ENCODE measurements at regions not wholly inside any gene's neighbourhood (a gene's known extent, or its start where the extent isn't known, plus 50 kb on each side); places are given as distances from the start of the nearest gene placed in this dataset.

DNA sequence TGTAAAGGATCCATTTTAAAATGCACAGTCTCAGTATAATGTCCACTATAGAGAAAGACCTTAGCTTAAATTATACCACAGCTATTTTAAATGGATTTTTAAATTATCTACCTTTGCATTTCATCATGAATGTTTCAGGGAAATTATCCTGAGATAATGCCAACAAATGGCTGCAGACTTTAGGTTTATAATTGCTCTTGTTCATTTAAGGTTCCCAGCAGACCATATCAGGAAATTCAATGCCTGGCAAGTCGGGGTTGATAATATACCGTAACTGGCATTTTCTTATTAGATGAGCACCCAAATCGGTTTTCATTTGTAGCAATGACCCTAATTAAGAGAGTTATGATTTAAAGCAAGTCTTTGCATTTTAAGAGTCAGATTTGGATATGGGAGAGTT is 227.1 kb upstream of the ARRDC4 start:
- WGBS, 2 donors = 86 to 92% methylated on average over 3 of the region's 3 CpGs
- intact Hi-C loops (cut with DNase I; ENCODE audit: low total_unique reads) = no loop called here
- no peak overlapping the region for H3K4me3 ChIP-seq (ENCODE audit: low read depth, poor library complexity, severe bottlenecking)
- no peak for DNase-seq (ENCODE audit: low spot score in 2 of 2)
- no peak for TF ChIP-seq POLR2A (IDR thresholded peaks at IDR 0.05)
- TF ChIP-seq, protein P1, sequence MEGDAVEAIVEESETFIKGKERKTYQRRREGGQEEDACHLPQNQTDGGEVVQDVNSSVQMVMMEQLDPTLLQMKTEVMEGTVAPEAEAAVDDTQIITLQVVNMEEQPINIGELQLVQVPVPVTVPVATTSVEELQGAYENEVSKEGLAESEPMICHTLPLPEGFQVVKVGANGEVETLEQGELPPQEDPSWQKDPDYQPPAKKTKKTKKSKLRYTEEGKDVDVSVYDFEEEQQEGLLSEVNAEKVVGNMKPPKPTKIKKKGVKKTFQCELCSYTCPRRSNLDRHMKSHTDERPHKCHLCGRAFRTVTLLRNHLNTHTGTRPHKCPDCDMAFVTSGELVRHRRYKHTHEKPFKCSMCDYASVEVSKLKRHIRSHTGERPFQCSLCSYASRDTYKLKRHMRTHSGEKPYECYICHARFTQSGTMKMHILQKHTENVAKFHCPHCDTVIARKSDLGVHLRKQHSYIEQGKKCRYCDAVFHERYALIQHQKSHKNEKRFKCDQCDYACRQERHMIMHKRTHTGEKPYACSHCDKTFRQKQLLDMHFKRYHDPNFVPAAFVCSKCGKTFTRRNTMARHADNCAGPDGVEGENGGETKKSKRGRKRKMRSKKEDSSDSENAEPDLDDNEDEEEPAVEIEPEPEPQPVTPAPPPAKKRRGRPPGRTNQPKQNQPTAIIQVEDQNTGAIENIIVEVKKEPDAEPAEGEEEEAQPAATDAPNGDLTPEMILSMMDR (IDR thresholded peaks at IDR 0.05) = no peak

DNA sequence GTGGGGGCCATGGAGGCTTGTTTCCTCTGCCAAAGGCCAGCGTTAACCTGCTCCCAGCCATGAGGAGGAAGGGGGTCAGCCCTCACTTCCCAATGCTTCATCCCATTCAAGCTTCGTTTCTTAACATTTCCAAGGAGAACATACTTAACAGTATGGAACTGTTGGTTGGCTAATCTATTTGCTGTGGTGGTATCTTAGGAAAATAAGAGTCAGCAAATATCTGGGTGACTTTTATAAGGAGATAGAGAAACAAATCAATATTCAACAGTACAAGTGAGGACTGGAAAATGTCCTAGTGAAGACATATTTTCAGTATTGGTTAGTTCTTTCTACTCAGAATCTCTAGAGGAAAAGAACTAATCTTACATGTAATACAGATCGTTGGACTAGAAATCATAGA is 223.8 kb upstream of the ARRDC4 start:
- intact Hi-C loops (cut with DNase I; ENCODE audit: low total_unique reads) = no loop called here
- 79 to 89% methylated on average over 3 of the region's 3 CpGs for WGBS, 2 donors
- no peak for TF ChIP-seq POLR2A (IDR thresholded peaks at IDR 0.05)
- TF ChIP-seq, protein P1 (IDR thresholded peaks at IDR 0.05) = no peak
- no peak overlapping the region for H3K4me3 ChIP-seq (ENCODE audit: low read depth, poor library complexity, severe bottlenecking)
- no peak for DNase-seq (ENCODE audit: low spot score in 2 of 2)

DNA sequence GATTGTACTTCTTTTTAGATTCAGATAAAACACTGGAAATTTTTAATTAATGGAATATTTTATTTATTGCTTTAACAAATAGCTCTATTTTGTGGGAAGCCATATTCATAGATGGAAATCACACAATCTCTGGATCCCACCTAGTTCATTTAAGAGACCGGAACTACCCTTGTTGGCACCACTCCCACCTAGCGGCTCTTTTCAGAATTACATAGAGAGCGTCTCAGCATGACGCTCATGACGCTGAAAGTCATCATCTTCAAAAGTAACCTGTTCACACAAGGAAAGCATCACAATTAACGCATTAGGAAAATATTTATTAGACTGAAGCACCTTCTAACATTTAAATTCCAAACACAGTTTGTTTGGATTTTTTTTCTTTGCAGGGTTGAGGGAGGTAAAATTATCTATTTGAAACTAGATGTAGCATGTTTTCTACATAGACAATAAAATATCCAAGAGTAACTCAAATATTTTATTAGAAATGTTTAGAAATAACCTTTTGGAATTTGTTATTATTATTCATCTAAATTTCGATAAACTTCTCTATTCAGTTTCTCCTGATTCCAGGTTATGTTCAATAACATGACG is 214.9 kb upstream of the ARRDC4 start:
- intact Hi-C loops (cut with DNase I; ENCODE audit: low total_unique reads) = no loop called here
- 61 to 67% methylated on average over 8 of the region's 8 CpGs for WGBS, 2 donors
- no peak for DNase-seq (ENCODE audit: low spot score in 2 of 2)
- TF ChIP-seq POLR2A (IDR thresholded peaks at IDR 0.05) = no peak
- TF ChIP-seq, protein P1 (IDR thresholded peaks at IDR 0.05) = no peak
- H3K4me3 ChIP-seq (ENCODE audit: low read depth, poor library complexity, severe bottlenecking) = no peak overlapping the region

DNA sequence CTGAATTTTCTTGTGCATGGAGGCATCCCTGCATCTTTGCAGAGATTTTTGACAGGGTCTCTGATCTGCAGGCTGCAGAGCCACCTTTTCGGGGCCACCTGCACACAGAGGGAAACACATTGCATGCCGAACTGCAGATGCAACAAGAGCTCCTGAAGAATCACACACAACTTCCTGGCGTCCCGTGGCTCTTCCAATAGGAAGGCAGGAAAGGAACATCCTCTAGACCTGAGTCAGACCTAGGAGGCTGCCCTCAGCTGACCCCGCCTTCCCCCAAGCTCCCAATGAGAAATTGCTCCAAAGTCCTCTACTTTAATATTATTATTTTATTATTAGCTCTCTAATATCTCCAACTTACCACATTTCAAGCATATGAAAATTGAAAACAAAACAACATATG is 213.2 kb upstream of the ARRDC4 start:
- TF ChIP-seq, protein P1 (IDR thresholded peaks at IDR 0.05) = no peak
- TF ChIP-seq POLR2A (IDR thresholded peaks at IDR 0.05) = no peak
- intact Hi-C loops (cut with DNase I; ENCODE audit: low total_unique reads) = no loop called here
- no peak for DNase-seq (ENCODE audit: low spot score in 2 of 2)

DNA sequence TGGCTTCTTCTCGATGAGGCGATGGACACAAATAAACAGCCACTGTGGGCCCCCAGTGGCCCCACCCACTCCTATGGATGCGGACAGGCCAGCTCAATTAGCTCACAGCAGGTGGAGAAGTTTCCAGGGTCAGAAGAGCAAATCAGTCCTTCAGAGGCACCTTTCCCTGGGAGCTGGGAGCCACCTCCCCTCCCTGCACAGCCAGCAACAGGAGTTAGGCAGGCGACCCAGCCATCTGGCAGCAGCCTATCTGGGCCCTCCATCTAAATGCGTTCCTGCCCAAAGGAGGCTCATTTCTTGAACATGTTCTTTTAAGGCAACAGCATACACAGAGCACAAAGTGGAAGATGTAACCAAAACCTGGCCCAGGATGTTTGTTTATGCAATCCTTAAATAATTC is 211.9 kb upstream of the ARRDC4 start:
- intact Hi-C loops (cut with DNase I; ENCODE audit: low total_unique reads) = no loop called here
- DNase-seq (ENCODE audit: low spot score in 2 of 2) = no peak
- TF ChIP-seq POLR2A (IDR thresholded peaks at IDR 0.05) = no peak
- TF ChIP-seq, protein P1 (IDR thresholded peaks at IDR 0.05) = no peak
- H3K4me3 ChIP-seq (ENCODE audit: low read depth, poor library complexity, severe bottlenecking) = no peak overlapping the region
- 76 to 90% methylated on average over 4 to 5 of the region's 5 CpGs for WGBS, 2 donors

More for the DNA sequence above, 213.2 kb upstream of the ARRDC4 start:
- H3K4me3 ChIP-seq (ENCODE audit: low read depth, poor library complexity, severe bottlenecking) = no peak overlapping the region
- WGBS, 2 donors = 60 to 64% methylated on average over 5 of the region's 5 CpGs

DNA sequence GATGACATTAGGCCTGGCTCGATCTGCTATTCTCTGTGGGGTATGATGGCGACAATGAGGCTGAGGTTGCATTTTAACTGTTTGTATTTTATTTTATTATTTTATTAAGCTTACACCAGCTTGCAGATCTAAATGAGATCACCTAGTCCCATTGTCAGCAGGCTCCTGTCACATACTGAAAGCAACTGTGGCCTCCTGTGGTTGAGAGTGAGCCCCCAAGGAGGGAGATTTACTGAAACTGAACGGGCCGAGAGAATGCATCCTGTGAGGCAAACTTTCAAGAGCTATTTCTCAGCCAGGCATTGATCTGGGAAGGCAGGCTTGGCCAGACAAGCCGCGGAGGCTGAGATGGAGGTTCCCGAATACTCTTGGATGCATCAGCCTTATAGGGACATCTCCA is 210.4 kb upstream of the ARRDC4 start:
- no peak for DNase-seq (ENCODE audit: low spot score in 2 of 2)
- WGBS, 2 donors = 72 to 76% methylated on average over 7 of the region's 7 CpGs
- intact Hi-C loops (cut with DNase I; ENCODE audit: low total_unique reads) = no loop called here
- no peak overlapping the region for H3K4me3 ChIP-seq (ENCODE audit: low read depth, poor library complexity, severe bottlenecking)
- no peak for TF ChIP-seq POLR2A (IDR thresholded peaks at IDR 0.05)
- TF ChIP-seq, protein P1 (IDR thresholded peaks at IDR 0.05) = no peak
